KMS-11 (cell line): ENCODE measurements at regions not wholly inside any gene's neighbourhood (a gene's known extent, or its start where the extent isn't known, plus 50 kb on each side); places are given as distances from the start of the nearest gene placed in this dataset.

Experiments
- H2AFZ ChIP-seq: fragments of 200-600 bp; sonication (generic); 2 replicates; pipeline ENCODE4 v1.6.1; 2016; ENCODE audit warnings: antibody characterized with exemption, mixed run types, low read depth
- H3K27ac ChIP-seq: fragments of 200-600 bp; sonication (generic); 2 replicates; pipeline ENCODE4 v1.6.1; 2016; ENCODE audit warnings: mild to moderate bottlenecking, mixed run types
- H3K27me3 ChIP-seq: fragments of 200-600 bp; sonication (generic); 2 replicates; pipeline ENCODE4 v1.6.1; 2017; ENCODE audit warnings: mild to moderate bottlenecking, low read depth, mixed run types, moderate library complexity; ENCODE audit not compliant: insufficient read depth
- H3K36me3 ChIP-seq: fragments of 200-600 bp; sonication (generic); 2 replicates; pipeline ENCODE4 v1.6.1; 2017; ENCODE audit warnings: mild to moderate bottlenecking, mixed run types; ENCODE audit not compliant: insufficient read depth
- H3K4me1 ChIP-seq: fragments of 200-600 bp; sonication (generic); 2 replicates; pipeline ENCODE4 v1.6.1; 2016; ENCODE audit warnings: mild to moderate bottlenecking, low read depth, mixed run types; ENCODE audit not compliant: poor library complexity, severe bottlenecking
- H3K4me2 ChIP-seq: fragments of 200-600 bp; sonication (generic); 2 replicates; pipeline ENCODE4 v1.7.0; 2016; ENCODE audit warnings: mild to moderate bottlenecking, mixed run types
- H3K4me3 ChIP-seq: fragments of 200-600 bp; sonication (generic); IDR thresholded peaks from 2 replicates; pipeline ENCODE4 v1.6.1; 2017; ENCODE audit warnings: low read depth, low read length, mixed read lengths; ENCODE audit not compliant: insufficient read depth
- H3K79me2 ChIP-seq: fragments of 200-600 bp; sonication (generic); 2 replicates; pipeline ENCODE4 v1.6.1; 2016; ENCODE audit warnings: low read depth, mixed run types; ENCODE audit not compliant: insufficient read depth
- H3K9ac ChIP-seq: fragments of 200-600 bp; sonication (generic); 2 replicates; pipeline ENCODE4 v1.6.1; 2016; ENCODE audit warnings: mild to moderate bottlenecking, mixed run types
- H4K20me1 ChIP-seq: fragments of 200-600 bp; sonication (generic); 2 replicates; pipeline ENCODE4 v1.6.1; 2016; ENCODE audit warnings: mild to moderate bottlenecking, mixed run types; ENCODE audit not compliant: insufficient read depth
- CTCF ChIP-seq: fragments of 200-600 bp; sonication (generic); conservative IDR thresholded peaks from 2 replicates; pipeline ENCODE4 v1.6.1; 2017; ENCODE audit warnings: low read depth, mild to moderate bottlenecking, antibody characterized with exemption, low read length, moderate library complexity, mixed read lengths

GRCh38 chr16:86227041-86227440 is 283.3 kb upstream of the FOXF1 start:
- no peaks in the 10 kb centered on the region for H3K79me2 ChIP-seq
- no peak overlapping the region for H3K9ac ChIP-seq
- H3K27me3 ChIP-seq, result peaks cover 16% of the 10 kb centered on the region
- no peak overlapping the region for H3K27ac ChIP-seq
- no peaks in the 10 kb centered on the region for H3K4me1 ChIP-seq
- no peak overlapping the region for H3K4me2 ChIP-seq
- H3K36me3 ChIP-seq, result no peaks in the 10 kb centered on the region
- no peak overlapping the region for H3K4me3 ChIP-seq
- no peaks in the 10 kb centered on the region for H4K20me1 ChIP-seq
- no peak for TF ChIP-seq CTCF
- no peak overlapping the region for H2AFZ ChIP-seq

GRCh38 chr16:86227801-86228200 is 282.5 kb upstream of the FOXF1 start:
- Histone ChIP-seq H4K20me1 (no peaks in the 10 kb centered on the region), H3K27ac (no peak overlapping the region), H3K79me2 (no peaks in the 10 kb centered on the region), H3K4me2 (no peak overlapping the region), H3K27me3 (peaks cover 15% of the 10 kb centered on the region), H3K4me1 (no peaks in the 10 kb centered on the region), H3K9ac (no peak overlapping the region), H2AFZ (no peak overlapping the region), H3K36me3 (no peaks in the 10 kb centered on the region), H3K4me3 (no peak overlapping the region)
- no peak for TF ChIP-seq CTCF

- peaks cover 9% of the 10 kb centered on the region; the same call in 1 of the 2 replicates for H3K27me3 ChIP-seq
- TF ChIP-seq CTCF, result no peak
- no peaks in the 10 kb centered on the region for H3K79me2 ChIP-seq
Measured at GRCh38 chr16:86228713-86229112, 281.6 kb upstream of the FOXF1 start.

GRCh38 chr16:86229283-86229682 is 281.0 kb upstream of the FOXF1 start:
- Histone ChIP-seq H3K4me1 (no peaks in the 10 kb centered on the region), H3K79me2 (no peaks in the 10 kb centered on the region), H2AFZ (no peak overlapping the region), H3K9ac (no peak overlapping the region), H3K27ac (no peak overlapping the region), H3K4me3 (no peak overlapping the region), H4K20me1 (no peaks in the 10 kb centered on the region), H3K27me3 (peaks cover 9% of the 10 kb centered on the region; the same call in 1 of the 2 replicates), H3K4me2 (no peak overlapping the region), H3K36me3 (no peaks in the 10 kb centered on the region)
- TF ChIP-seq CTCF, result no peak

More at GRCh38 chr16:86228713-86229112, 281.6 kb upstream of the FOXF1 start:
- no peak overlapping the region for H3K4me2 ChIP-seq
- no peaks in the 10 kb centered on the region for H3K36me3 ChIP-seq
- no peaks in the 10 kb centered on the region for H4K20me1 ChIP-seq
- no peak overlapping the region for H3K9ac ChIP-seq
- no peaks in the 10 kb centered on the region for H3K4me1 ChIP-seq
- no peak overlapping the region for H2AFZ ChIP-seq
- H3K4me3 ChIP-seq, result no peak overlapping the region
- H3K27ac ChIP-seq, result no peak overlapping the region
